ENCODE measurements at regions not wholly inside any gene's neighbourhood (a gene's known extent, or its start where the extent isn't known, plus 50 kb on each side); places are given as distances from the start of the nearest gene placed in this dataset.

GRCh38 chr18:60698901-60699300, 326.3 kb upstream of the MC4R start:
- no peaks in the 10 kb centered on the region for H3K4me1 ChIP-seq (ENCODE audit: control insufficient read depth, insufficient read depth, low read length)
- H3K4me2 ChIP-seq (ENCODE audit: low read length): no peak overlapping the region
- no peaks in the 10 kb centered on the region for H3K36me3 ChIP-seq (ENCODE audit: insufficient read depth, low read length)
- H3K9me3 ChIP-seq (replicated peaks; ENCODE audit: low read length): no peaks in the 10 kb centered on the region
- H3K27me3 ChIP-seq (ENCODE audit: control insufficient read depth, insufficient read depth, low read length): no peaks in the 10 kb centered on the region
- no peak overlapping the region for H3K9ac ChIP-seq (ENCODE audit: low read depth, low read length)
- no peak overlapping the region for H3K4me3 ChIP-seq (ENCODE audit: low read length)

GRCh38 chr18:60722742-60723141, 350.2 kb upstream of the MC4R start:
- Histone ChIP-seq H3K27me3 (ENCODE audit: control insufficient read depth, insufficient read depth, low read length) (no peaks in the 10 kb centered on the region), H3K9me3 (replicated peaks; ENCODE audit: low read length) (no peaks in the 10 kb centered on the region), H3K4me1 (ENCODE audit: control insufficient read depth, insufficient read depth, low read length) (no peaks in the 10 kb centered on the region), H3K4me2 (ENCODE audit: low read length) (no peak overlapping the region), H3K4me3 (ENCODE audit: low read length) (no peak overlapping the region), H3K9ac (ENCODE audit: low read depth, low read length) (no peak overlapping the region), H3K36me3 (ENCODE audit: insufficient read depth, low read length) (no peaks in the 10 kb centered on the region)

GRCh38 chr18:60732143-60732542, 359.6 kb upstream of the MC4R start:
- Histone ChIP-seq H3K4me1 (ENCODE audit: control insufficient read depth, insufficient read depth, low read length) (no peaks in the 10 kb centered on the region), H3K4me3 (ENCODE audit: low read length) (no peak overlapping the region), H3K36me3 (ENCODE audit: insufficient read depth, low read length) (no peaks in the 10 kb centered on the region), H3K9ac (ENCODE audit: low read depth, low read length) (no peak overlapping the region), H3K9me3 (replicated peaks; ENCODE audit: low read length) (no peaks in the 10 kb centered on the region), H3K4me2 (ENCODE audit: low read length) (no peak overlapping the region), H3K27me3 (ENCODE audit: control insufficient read depth, insufficient read depth, low read length) (no peaks in the 10 kb centered on the region)

- H3K27me3 ChIP-seq (ENCODE audit: control insufficient read depth, insufficient read depth, low read length): no peaks in the 10 kb centered on the region
- H3K4me2 ChIP-seq (ENCODE audit: low read length): no peak overlapping the region
- H3K4me3 ChIP-seq (ENCODE audit: low read length): no peak overlapping the region
- H3K9ac ChIP-seq (ENCODE audit: low read depth, low read length): no peak overlapping the region
- H3K4me1 ChIP-seq (ENCODE audit: control insufficient read depth, insufficient read depth, low read length): no peaks in the 10 kb centered on the region
- no peaks in the 10 kb centered on the region for H3K9me3 ChIP-seq (replicated peaks; ENCODE audit: low read length)
- H3K36me3 ChIP-seq (ENCODE audit: insufficient read depth, low read length): no peaks in the 10 kb centered on the region
Measured at GRCh38 chr18:60739212-60739611, 366.6 kb upstream of the MC4R start.

GRCh38 chr18:60740313-60740712, 367.7 kb upstream of the MC4R start:
- Histone ChIP-seq H3K9me3 (replicated peaks; ENCODE audit: low read length) (no peaks in the 10 kb centered on the region), H3K27me3 (ENCODE audit: control insufficient read depth, insufficient read depth, low read length) (no peaks in the 10 kb centered on the region), H3K36me3 (ENCODE audit: insufficient read depth, low read length) (no peaks in the 10 kb centered on the region)

GRCh38 chr18:60746491-60746890, 373.9 kb upstream of the MC4R start:
- H3K4me1 ChIP-seq (ENCODE audit: control insufficient read depth, insufficient read depth, low read length): no peaks in the 10 kb centered on the region
- H3K27me3 ChIP-seq (ENCODE audit: control insufficient read depth, insufficient read depth, low read length): no peaks in the 10 kb centered on the region
- no peaks in the 10 kb centered on the region for H3K9me3 ChIP-seq (replicated peaks; ENCODE audit: low read length)
- H3K9ac ChIP-seq (ENCODE audit: low read depth, low read length): no peak overlapping the region
- no peak overlapping the region for H3K4me3 ChIP-seq (ENCODE audit: low read length)
- no peak overlapping the region for H3K4me2 ChIP-seq (ENCODE audit: low read length)
- no peaks in the 10 kb centered on the region for H3K36me3 ChIP-seq (ENCODE audit: insufficient read depth, low read length)

More at GRCh38 chr18:60740313-60740712, 367.7 kb upstream of the MC4R start:
- H3K9ac ChIP-seq (ENCODE audit: low read depth, low read length): no peak overlapping the region
- no peak overlapping the region for H3K4me3 ChIP-seq (ENCODE audit: low read length)
- H3K4me2 ChIP-seq (ENCODE audit: low read length): no peak overlapping the region
- no peaks in the 10 kb centered on the region for H3K4me1 ChIP-seq (ENCODE audit: control insufficient read depth, insufficient read depth, low read length)

GRCh38 chr18:60746919-60747318, 374.3 kb upstream of the MC4R start:
- H3K27me3 ChIP-seq (ENCODE audit: control insufficient read depth, insufficient read depth, low read length): no peaks in the 10 kb centered on the region
- H3K4me2 ChIP-seq (ENCODE audit: low read length): no peak overlapping the region
- no peaks in the 10 kb centered on the region for H3K36me3 ChIP-seq (ENCODE audit: insufficient read depth, low read length)
- H3K4me1 ChIP-seq (ENCODE audit: control insufficient read depth, insufficient read depth, low read length): no peaks in the 10 kb centered on the region
- H3K4me3 ChIP-seq (ENCODE audit: low read length): no peak overlapping the region
- H3K9ac ChIP-seq (ENCODE audit: low read depth, low read length): no peak overlapping the region
- H3K9me3 ChIP-seq (replicated peaks; ENCODE audit: low read length): no peaks in the 10 kb centered on the region

GRCh38 chr18:60753753-60754152, 381.2 kb upstream of the MC4R start:
- Histone ChIP-seq H3K4me1 (ENCODE audit: control insufficient read depth, insufficient read depth, low read length) (no peaks in the 10 kb centered on the region), H3K9ac (ENCODE audit: low read depth, low read length) (no peak overlapping the region), H3K4me3 (ENCODE audit: low read length) (no peak overlapping the region), H3K36me3 (ENCODE audit: insufficient read depth, low read length) (no peaks in the 10 kb centered on the region), H3K4me2 (ENCODE audit: low read length) (no peak overlapping the region), H3K27me3 (ENCODE audit: control insufficient read depth, insufficient read depth, low read length) (no peaks in the 10 kb centered on the region), H3K9me3 (replicated peaks; ENCODE audit: low read length) (no peaks in the 10 kb centered on the region)

- H3K36me3 ChIP-seq (ENCODE audit: insufficient read depth, low read length): no peaks in the 10 kb centered on the region
- H3K4me3 ChIP-seq (ENCODE audit: low read length): no peak overlapping the region
- no peaks in the 10 kb centered on the region for H3K9me3 ChIP-seq (replicated peaks; ENCODE audit: low read length)
- no peaks in the 10 kb centered on the region for H3K4me1 ChIP-seq (ENCODE audit: control insufficient read depth, insufficient read depth, low read length)
- H3K4me2 ChIP-seq (ENCODE audit: low read length): no peak overlapping the region
- H3K9ac ChIP-seq (ENCODE audit: low read depth, low read length): no peak overlapping the region
- no peaks in the 10 kb centered on the region for H3K27me3 ChIP-seq (ENCODE audit: control insufficient read depth, insufficient read depth, low read length)
Measured at GRCh38 chr18:60754413-60755009, 381.9 kb upstream of the MC4R start.

GRCh38 chr18:60755134-60755533, 382.6 kb upstream of the MC4R start:
- H3K27me3 ChIP-seq (ENCODE audit: control insufficient read depth, insufficient read depth, low read length): no peaks in the 10 kb centered on the region

GRCh38 chr18:60775978-60776377, 403.4 kb upstream of the MC4R start:
- no peaks in the 10 kb centered on the region for H3K4me1 ChIP-seq (ENCODE audit: control insufficient read depth, insufficient read depth, low read length)
- H3K9ac ChIP-seq (ENCODE audit: low read depth, low read length): no peak overlapping the region
- no peaks in the 10 kb centered on the region for H3K36me3 ChIP-seq (ENCODE audit: insufficient read depth, low read length)
- H3K4me2 ChIP-seq (ENCODE audit: low read length): no peak overlapping the region
- no peaks in the 10 kb centered on the region for H3K27me3 ChIP-seq (ENCODE audit: control insufficient read depth, insufficient read depth, low read length)
- H3K9me3 ChIP-seq (replicated peaks; ENCODE audit: low read length): peaks cover 4% of the 10 kb centered on the region
- H3K4me3 ChIP-seq (ENCODE audit: low read length): no peak overlapping the region

More at GRCh38 chr18:60755134-60755533, 382.6 kb upstream of the MC4R start:
- Histone ChIP-seq H3K4me3 (ENCODE audit: low read length) (no peak overlapping the region), H3K4me1 (ENCODE audit: control insufficient read depth, insufficient read depth, low read length) (no peaks in the 10 kb centered on the region), H3K9ac (ENCODE audit: low read depth, low read length) (no peak overlapping the region), H3K9me3 (replicated peaks; ENCODE audit: low read length) (no peaks in the 10 kb centered on the region), H3K36me3 (ENCODE audit: insufficient read depth, low read length) (no peaks in the 10 kb centered on the region), H3K4me2 (ENCODE audit: low read length) (no peak overlapping the region)

GRCh38 chr18:60784161-60784560, 411.6 kb upstream of the MC4R start:
- H3K27me3 ChIP-seq (ENCODE audit: control insufficient read depth, insufficient read depth, low read length): no peaks in the 10 kb centered on the region
- H3K9ac ChIP-seq (ENCODE audit: low read depth, low read length): no peak overlapping the region
- no peaks in the 10 kb centered on the region for H3K36me3 ChIP-seq (ENCODE audit: insufficient read depth, low read length)
- H3K4me1 ChIP-seq (ENCODE audit: control insufficient read depth, insufficient read depth, low read length): no peaks in the 10 kb centered on the region
- no peak overlapping the region for H3K4me3 ChIP-seq (ENCODE audit: low read length)
- H3K4me2 ChIP-seq (ENCODE audit: low read length): no peak overlapping the region
- H3K9me3 ChIP-seq (replicated peaks; ENCODE audit: low read length): no peaks in the 10 kb centered on the region

Measured in skeletal muscle satellite cell (primary cell).